ENCODE measurements at regions not wholly inside any gene's neighbourhood (a gene's known extent, or its start where the extent isn't known, plus 50 kb on each side); places are given as distances from the start of the nearest gene placed in this dataset.

GRCh38 chr6:130587778-130588520 lies 222.1 kb downstream of the TMEM200A start:
- no peak for ATAC-seq
- intact Hi-C loops (cut with micrococcal nuclease) = no loop called here
- CTCF ChIA-PET = interaction anchor here (0.9 kb wide), 1 partner anchor 22 kb away, joined by 3 read pairs; no protein-coding TSS in a partner anchor
- Mint-ChIP-seq H3K36me3 (ENCODE audit: low read depth) (no peaks in the 10 kb centered on the region), H3K9me3 (peaks cover 9% of the 10 kb centered on the region), H3K4me1 (ENCODE audit: low read depth) (peaks cover 3% of the 10 kb centered on the region), H3K4me3 (no peak overlapping the region), H3K27me3 (no peaks in the 10 kb centered on the region), H3K27ac (no peak overlapping the region)
- DNase-seq = no peak
- POLR2A ChIA-PET = no interaction called here
- TF ChIP-seq, protein P1, sequence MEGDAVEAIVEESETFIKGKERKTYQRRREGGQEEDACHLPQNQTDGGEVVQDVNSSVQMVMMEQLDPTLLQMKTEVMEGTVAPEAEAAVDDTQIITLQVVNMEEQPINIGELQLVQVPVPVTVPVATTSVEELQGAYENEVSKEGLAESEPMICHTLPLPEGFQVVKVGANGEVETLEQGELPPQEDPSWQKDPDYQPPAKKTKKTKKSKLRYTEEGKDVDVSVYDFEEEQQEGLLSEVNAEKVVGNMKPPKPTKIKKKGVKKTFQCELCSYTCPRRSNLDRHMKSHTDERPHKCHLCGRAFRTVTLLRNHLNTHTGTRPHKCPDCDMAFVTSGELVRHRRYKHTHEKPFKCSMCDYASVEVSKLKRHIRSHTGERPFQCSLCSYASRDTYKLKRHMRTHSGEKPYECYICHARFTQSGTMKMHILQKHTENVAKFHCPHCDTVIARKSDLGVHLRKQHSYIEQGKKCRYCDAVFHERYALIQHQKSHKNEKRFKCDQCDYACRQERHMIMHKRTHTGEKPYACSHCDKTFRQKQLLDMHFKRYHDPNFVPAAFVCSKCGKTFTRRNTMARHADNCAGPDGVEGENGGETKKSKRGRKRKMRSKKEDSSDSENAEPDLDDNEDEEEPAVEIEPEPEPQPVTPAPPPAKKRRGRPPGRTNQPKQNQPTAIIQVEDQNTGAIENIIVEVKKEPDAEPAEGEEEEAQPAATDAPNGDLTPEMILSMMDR (IDR thresholded peaks at IDR 0.05) = no peak

DNA sequence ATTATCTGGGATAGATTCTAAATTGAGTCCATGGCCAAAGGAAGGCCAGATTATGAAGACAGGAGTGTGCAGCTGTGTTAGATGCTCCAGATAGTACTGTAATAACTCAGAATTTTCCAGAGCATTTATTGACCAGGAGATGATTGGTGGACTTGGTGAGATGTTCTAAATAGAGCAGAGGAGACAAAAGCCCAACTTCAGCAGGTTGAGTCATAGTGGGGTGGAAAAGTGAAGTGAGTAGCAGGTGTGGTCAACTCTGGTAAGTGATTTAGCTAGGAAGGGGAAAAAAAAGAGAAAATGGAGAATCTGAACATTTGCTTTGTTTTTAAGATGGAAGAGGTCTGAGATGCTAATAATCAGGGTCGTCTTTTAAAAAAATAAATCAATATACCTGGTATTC lies 227.4 kb downstream of the TMEM200A start:
- Mint-ChIP-seq H3K27me3 (no peaks in the 10 kb centered on the region), H3K4me3 (no peak overlapping the region), H3K36me3 (ENCODE audit: low read depth) (no peaks in the 10 kb centered on the region), H3K4me1 (ENCODE audit: low read depth) (peaks cover 4% of the 10 kb centered on the region), H3K9me3 (peaks cover 9% of the 10 kb centered on the region), H3K27ac (no peak overlapping the region)
- TF ChIP-seq, protein P1 (IDR thresholded peaks at IDR 0.05) = no peak
- DNase-seq = no peak
- ATAC-seq = no peak
- ChIA-PET CTCF (no interaction called here), POLR2A (no interaction called here)
- intact Hi-C loops (cut with micrococcal nuclease) = no loop called here

GRCh38 chr6:130593948-130594347 lies 228.1 kb downstream of the TMEM200A start:
- intact Hi-C loops (cut with micrococcal nuclease) = no loop called here
- Mint-ChIP-seq H3K27ac (no peak overlapping the region), H3K27me3 (no peaks in the 10 kb centered on the region), H3K9me3 (peaks cover 9% of the 10 kb centered on the region), H3K4me3 (no peak overlapping the region), H3K4me1 (ENCODE audit: low read depth) (peaks cover 4% of the 10 kb centered on the region), H3K36me3 (ENCODE audit: low read depth) (no peaks in the 10 kb centered on the region)
- DNase-seq (no peak), ATAC-seq (no peak)
- POLR2A ChIA-PET = no interaction called here
- TF ChIP-seq, protein P1 (IDR thresholded peaks at IDR 0.05) = no peak
- CTCF ChIA-PET = no interaction called here

- POLR2A ChIA-PET = interaction anchor here (1.2 to 1.6 kb wide), 3 partner anchors 14 to 25 kb away, joined by 3 read pairs; no protein-coding TSS in a partner anchor
- peaks cover 2% of the 10 kb centered on the region for H3K9me3 Mint-ChIP-seq
- ATAC-seq = no peak
- intact Hi-C loops (cut with micrococcal nuclease) = no loop called here
- no peak overlapping the region for H3K4me3 Mint-ChIP-seq
- H3K4me1 Mint-ChIP-seq (ENCODE audit: low read depth) = peaks cover 14% of the 10 kb centered on the region
- H3K36me3 Mint-ChIP-seq (ENCODE audit: low read depth) = no peaks in the 10 kb centered on the region
- no peak overlapping the region for H3K27ac Mint-ChIP-seq
- TF ChIP-seq, protein P1 (IDR thresholded peaks at IDR 0.05) = no peak
- DNase-seq = no peak
- no peaks in the 10 kb centered on the region for H3K27me3 Mint-ChIP-seq
- CTCF ChIA-PET = interaction anchor here (1.4 to 1.5 kb wide), 2 partner anchors 12 to 20 kb away, joined by 3 read pairs; no protein-coding TSS in a partner anchor
Observed at GRCh38 chr6:130598021-130598989, 228.9 kb upstream of the SMLR1 start.

Data from activated CD8-positive, alpha-beta T cell treated with anti-CD3 and anti-CD28 coated beads for 36 hours (primary cell).